NB4 (cell line): ENCODE measurements at regions not wholly inside any gene's neighbourhood (a gene's known extent, or its start where the extent isn't known, plus 50 kb on each side); places are given as distances from the start of the nearest gene placed in this dataset.

Experiments used
- DNase-seq: peaks from one replicate; pipeline ENCODE4 v3.0.0; 2010; ENCODE audit warnings: low read depth
- H3K4me3 ChIP-seq: one replicate; pipeline ENCODE4 v1.5.1; 2011; ENCODE audit warnings: mild to moderate bottlenecking, low read depth, low read length, moderate library complexity
- MYC ChIP-seq: IDR thresholded peaks from 2 replicates; pipeline ENCODE4 v1.6.1; 2011; ENCODE audit warnings: low read depth, low read length
- POLR2A ChIP-seq: IDR thresholded peaks from 2 replicates; pipeline ENCODE4 v1.6.1; 2011; ENCODE audit warnings: mild to moderate bottlenecking; ENCODE audit not compliant: insufficient read length; ENCODE audit errors: extremely low read depth
- TF ChIP-seq, protein P1 (sequence below): IDR thresholded peaks from one replicate; pipeline ENCODE4 v1.5.1; 2012; ENCODE audit warnings: low read depth, low read length
- TF ChIP-seq, protein P2 (sequence below): IDR thresholded peaks from 2 replicates; pipeline ENCODE4 v1.6.1; 2011; ENCODE audit warnings: low read depth, low read length

DNA sequence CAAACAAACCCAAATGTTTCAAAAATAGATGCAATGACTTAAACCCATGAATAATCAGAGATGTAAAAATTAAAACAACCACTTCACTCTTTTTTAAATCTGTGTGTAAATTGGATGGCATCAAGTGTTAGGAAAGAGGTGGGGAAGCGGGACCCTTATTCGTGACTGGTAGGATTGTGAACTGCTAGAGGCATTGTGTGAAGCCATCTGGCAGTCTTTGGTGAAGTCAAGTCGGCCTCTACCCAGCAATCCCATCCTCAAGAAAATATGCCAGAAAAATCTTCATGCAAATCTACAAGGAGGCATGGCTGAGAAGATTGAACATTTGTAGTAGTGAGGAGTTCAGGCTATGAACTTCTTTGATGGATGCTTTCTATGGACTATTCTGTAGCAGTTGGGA, 114.6 kb upstream of the C11orf87 start:
- H3K4me3 ChIP-seq: no peak overlapping the region
- DNase-seq: no peak
- TF ChIP-seq POLR2A (no peak), MYC (no peak)
- TF ChIP-seq, protein P1, sequence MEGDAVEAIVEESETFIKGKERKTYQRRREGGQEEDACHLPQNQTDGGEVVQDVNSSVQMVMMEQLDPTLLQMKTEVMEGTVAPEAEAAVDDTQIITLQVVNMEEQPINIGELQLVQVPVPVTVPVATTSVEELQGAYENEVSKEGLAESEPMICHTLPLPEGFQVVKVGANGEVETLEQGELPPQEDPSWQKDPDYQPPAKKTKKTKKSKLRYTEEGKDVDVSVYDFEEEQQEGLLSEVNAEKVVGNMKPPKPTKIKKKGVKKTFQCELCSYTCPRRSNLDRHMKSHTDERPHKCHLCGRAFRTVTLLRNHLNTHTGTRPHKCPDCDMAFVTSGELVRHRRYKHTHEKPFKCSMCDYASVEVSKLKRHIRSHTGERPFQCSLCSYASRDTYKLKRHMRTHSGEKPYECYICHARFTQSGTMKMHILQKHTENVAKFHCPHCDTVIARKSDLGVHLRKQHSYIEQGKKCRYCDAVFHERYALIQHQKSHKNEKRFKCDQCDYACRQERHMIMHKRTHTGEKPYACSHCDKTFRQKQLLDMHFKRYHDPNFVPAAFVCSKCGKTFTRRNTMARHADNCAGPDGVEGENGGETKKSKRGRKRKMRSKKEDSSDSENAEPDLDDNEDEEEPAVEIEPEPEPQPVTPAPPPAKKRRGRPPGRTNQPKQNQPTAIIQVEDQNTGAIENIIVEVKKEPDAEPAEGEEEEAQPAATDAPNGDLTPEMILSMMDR: no peak
- TF ChIP-seq, protein P2, sequence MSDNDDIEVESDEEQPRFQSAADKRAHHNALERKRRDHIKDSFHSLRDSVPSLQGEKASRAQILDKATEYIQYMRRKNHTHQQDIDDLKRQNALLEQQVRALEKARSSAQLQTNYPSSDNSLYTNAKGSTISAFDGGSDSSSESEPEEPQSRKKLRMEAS: no peak

DNA sequence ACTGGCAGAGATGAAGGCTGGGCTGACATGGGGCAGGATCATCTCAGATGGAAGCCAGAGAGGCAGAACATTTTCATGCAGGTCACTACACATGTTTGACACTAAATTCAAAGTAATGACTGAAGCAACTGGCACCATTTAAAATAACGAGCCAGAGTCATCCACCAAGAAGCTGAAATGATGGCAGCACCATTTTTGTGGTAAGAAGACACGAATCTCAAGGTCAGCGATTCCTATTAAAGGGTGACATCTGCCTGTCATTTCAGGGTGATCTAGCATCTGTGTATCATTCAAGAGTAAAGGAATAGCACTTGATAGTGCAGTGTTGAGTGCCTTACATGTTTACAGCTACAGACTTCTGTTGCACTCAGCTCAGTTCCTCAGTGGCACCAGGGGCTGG, 113.4 kb upstream of the C11orf87 start:
- TF ChIP-seq MYC (no peak), POLR2A (no peak)
- TF ChIP-seq, protein P1: no peak
- TF ChIP-seq, protein P2: no peak
- no peak overlapping the region for H3K4me3 ChIP-seq
- peak; percentile 6 for DNase-seq

DNA sequence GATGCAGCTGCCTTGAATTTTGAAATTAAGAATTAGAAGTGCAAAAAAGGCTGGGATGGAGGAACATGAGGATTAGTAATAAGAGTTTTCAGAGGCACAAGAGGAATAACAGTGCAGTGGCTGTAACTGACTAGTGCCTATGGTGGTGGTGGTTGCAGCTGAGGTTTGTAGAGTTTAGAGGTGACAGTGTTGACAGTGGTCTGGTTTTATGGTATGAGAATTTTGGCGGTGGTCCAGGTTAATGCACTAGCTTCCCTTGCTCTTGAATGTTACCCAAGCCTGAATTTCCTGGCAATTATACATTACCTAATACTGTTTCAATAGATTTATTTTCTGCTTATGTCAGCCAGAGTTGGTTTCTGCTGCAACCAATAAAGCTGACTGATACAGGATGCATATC, 112.8 kb upstream of the C11orf87 start:
- TF ChIP-seq, protein P2: no peak
- TF ChIP-seq, protein P1: no peak
- TF ChIP-seq MYC: no peak
- no peak for TF ChIP-seq POLR2A
- H3K4me3 ChIP-seq: no peak overlapping the region
- no peak for DNase-seq

DNA sequence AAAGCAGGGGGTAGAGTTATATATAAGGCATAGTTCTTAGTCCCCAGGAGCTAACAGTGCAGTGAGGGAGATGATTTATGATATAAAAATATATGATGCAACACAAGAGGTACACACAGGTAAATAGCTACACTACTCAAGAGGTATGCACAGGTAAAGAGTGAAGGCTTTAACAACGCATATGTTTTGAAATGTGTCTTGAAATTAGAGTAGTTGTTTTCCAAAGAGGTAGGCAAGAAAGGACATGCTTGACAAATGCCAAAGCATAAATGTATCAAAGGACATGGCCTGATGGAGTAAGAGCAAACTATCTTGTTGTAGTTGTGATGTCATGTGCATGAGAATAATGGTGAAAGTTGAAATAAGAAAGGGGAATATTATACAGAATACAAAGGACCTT, 104.3 kb upstream of the C11orf87 start:
- no peak overlapping the region for H3K4me3 ChIP-seq
- DNase-seq: no peak
- TF ChIP-seq, protein P2: no peak
- TF ChIP-seq POLR2A (no peak), MYC (no peak)
- TF ChIP-seq, protein P1: no peak

DNA sequence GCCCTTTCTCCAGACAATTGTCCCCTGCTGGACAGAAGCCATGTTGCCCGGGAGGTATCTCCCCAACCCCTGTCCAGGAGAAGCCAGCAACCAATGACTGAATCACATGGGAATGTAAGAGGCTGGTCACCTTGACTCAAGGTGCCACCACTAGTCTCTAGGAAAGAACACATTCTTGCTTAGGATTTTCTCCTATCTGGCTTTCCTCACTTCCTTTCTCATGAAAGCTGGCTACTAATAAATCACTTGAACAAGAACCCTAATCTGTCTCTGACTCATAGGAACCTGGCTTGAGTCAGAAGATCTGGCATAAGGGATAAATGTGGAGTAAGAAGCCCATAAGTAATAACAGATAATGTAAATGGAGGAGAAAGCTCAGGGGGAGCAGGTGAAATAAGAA, 101.4 kb upstream of the C11orf87 start:
- no peak for DNase-seq
- no peak overlapping the region for H3K4me3 ChIP-seq
- TF ChIP-seq MYC (no peak), POLR2A (no peak)
- TF ChIP-seq, protein P1: no peak
- TF ChIP-seq, protein P2: no peak

DNA sequence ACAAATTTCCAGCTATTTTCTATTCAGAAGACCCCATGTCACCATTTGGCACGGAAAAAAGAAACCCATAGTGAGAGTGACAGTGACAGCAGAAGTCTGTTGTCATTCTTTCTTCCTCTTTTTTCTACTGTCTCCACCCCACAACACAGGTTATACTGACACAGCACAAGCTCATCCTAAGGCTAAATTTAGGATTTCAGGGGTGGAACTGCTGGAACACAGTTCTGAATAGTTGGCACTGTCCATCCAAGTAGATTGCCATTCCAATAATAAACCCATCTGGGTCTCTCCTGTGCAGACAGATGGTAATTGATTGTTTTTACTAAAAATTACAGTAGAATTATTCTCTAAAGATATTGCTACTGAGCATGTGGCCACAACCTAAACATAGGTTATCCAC, 95.2 kb upstream of the C11orf87 start:
- no peak overlapping the region for H3K4me3 ChIP-seq
- no peak for DNase-seq
- TF ChIP-seq, protein P2: no peak
- no peak for TF ChIP-seq POLR2A
- no peak for TF ChIP-seq MYC
- TF ChIP-seq, protein P1: no peak
